Common myeloid progenitor, CD34-positive (primary cell): ENCODE measurements at regions not wholly inside any gene's neighbourhood (a gene's known extent, or its start where the extent isn't known, plus 50 kb on each side); places are given as distances from the start of the nearest gene placed in this dataset.

ENCODE experiments used
- CTCF ChIA-PET: fragments of 350-600 bp; sonication (Branson Sonifier 250); formaldehyde crosslinking; loops from one replicate; lab custom pipeline; 2021; ENCODE audit warnings: antibody characterized with exemption; lab: Charles Lee
- POLR2A ChIA-PET: fragments of 350-600 bp; sonication (Branson Sonifier 250); formaldehyde crosslinking; loops from one replicate; lab custom pipeline; 2021; ENCODE audit warnings: antibody characterized with exemption; lab: Charles Lee
- DNase-seq, 3 donors: peaks; one replicate each; pipeline versions ENCODE4 v3.0.0 to v3.0.0-alpha.2; 2013
- H3K27ac ChIP-seq, 2 experiments: 1 replicate in 1 of 2; 2 replicates in 1 of 2; pipeline ENCODE4 v1.7.0; 2013; ENCODE audit warnings: inconsistent platforms in 2 of 2, low read length in 2 of 2, mild to moderate bottlenecking in 2 of 2, low read depth in 1 of 2, moderate library complexity in 1 of 2; ENCODE audit not compliant: severe bottlenecking in 2 of 2, insufficient read depth in 1 of 2, poor library complexity in 1 of 2
- H3K27me3 ChIP-seq, 5 experiments: replicated peaks in 2 of 5; 1 replicate in 3 of 5; 2 replicates in 2 of 5; pipeline versions ENCODE4 v1.6.1 to v1.7.0; 2013; ENCODE audit warnings: low read length in 4 of 5, mild to moderate bottlenecking in 2 of 5, moderate library complexity in 2 of 5, inconsistent platforms in 1 of 5; ENCODE audit not compliant: insufficient read depth in 5 of 5, control insufficient read depth in 4 of 5
- H3K36me3 ChIP-seq, 4 experiments: 1 replicate in 2 of 4; 2 replicates in 2 of 4; pipeline versions ENCODE4 v1.6.1 to v1.7.0; 2013; ENCODE audit warnings: low read length in 3 of 4, control low read depth in 1 of 4, mild to moderate bottlenecking in 1 of 4; ENCODE audit not compliant: control insufficient read depth in 4 of 4, insufficient read depth in 4 of 4
- H3K4me1 ChIP-seq, 4 experiments: 1 replicate in 3 of 4; 2 replicates in 1 of 4; pipeline versions ENCODE4 v1.6.1 to v1.7.1; 2013; ENCODE audit warnings: low read length in 3 of 4, mild to moderate bottlenecking in 3 of 4, control low read depth in 1 of 4, inconsistent platforms in 1 of 4, moderate library complexity in 1 of 4; ENCODE audit not compliant: control insufficient read depth in 4 of 4, insufficient read depth in 4 of 4; ENCODE audit errors: control extremely low read depth in 1 of 4
- H3K4me3 ChIP-seq, 7 experiments: 1 replicate in 4 of 7; 2 replicates in 3 of 7; pipeline versions ENCODE4 v1.5.1 to v1.7.0; 2013; ENCODE audit warnings: mild to moderate bottlenecking in 7 of 7, low read length in 6 of 7, moderate library complexity in 6 of 7, inconsistent platforms in 2 of 7, low read depth in 2 of 7, control low read depth in 1 of 7; ENCODE audit not compliant: insufficient read depth in 4 of 7, control insufficient read depth in 1 of 7; ENCODE audit errors: extremely low read depth in 1 of 7
- H3K9me3 ChIP-seq, 5 experiments: 1 replicate in 4 of 5; 2 replicates in 1 of 5; pipeline versions ENCODE4 v1.6.1 to v1.7.1; 2013; ENCODE audit warnings: low read length in 4 of 5, mild to moderate bottlenecking in 2 of 5, inconsistent platforms in 1 of 5, low read depth in 1 of 5, moderate library complexity in 1 of 5; ENCODE audit not compliant: control insufficient read depth in 4 of 5, insufficient read depth in 2 of 5; ENCODE audit errors: control extremely low read depth in 1 of 5
- WGBS: methylation state at CpG from one replicate; pipeline ENCODE4 v1.1.5; 2013; ENCODE audit not compliant: insufficient coverage; 5-methylcytosine and 5-hydroxymethylcytosine counted together

DNA sequence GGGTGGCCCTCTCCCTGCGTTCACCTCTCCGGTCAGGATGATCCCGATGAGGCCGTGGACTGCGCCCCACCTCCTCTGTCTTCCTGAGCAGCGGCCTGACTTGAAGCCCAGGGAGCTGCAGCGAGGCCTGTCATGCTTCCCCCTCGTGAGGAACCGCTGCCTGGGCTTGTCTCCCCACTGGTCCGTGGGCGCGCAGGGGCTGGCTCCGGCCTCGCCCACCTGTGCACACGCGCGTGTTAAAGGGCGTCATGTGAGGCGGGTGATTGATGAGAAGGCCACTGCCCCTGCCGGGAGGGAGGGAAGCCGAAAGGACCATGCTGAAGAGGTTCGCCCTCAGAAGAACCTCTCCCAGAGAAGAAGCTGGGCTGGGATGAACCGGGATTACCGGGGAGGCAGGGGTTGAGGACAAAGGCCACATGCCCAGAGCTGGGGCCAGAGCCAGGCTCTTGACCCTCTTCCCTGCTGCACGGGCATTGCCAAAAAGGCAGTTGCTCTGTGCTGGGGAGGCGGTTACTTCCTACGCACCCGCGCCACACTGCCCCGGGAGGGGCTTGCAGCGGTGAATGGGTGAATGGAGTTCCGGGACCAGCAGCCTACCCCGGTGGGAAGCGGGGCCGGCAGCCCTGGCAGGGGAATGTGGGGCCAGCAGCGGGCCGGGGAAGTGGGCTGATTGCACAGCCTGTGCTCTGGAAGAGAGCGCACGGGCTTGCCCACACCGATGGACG is 85.9 kb upstream of the GSE1 start:
- WGBS = 92% methylated on average over 36 of the region's 41 CpGs
- POLR2A ChIA-PET = no interaction called here
- no peak overlapping the region for H3K27ac ChIP-seq
- CTCF ChIA-PET = interaction anchor here (1.2 to 5.6 kb wide), 4 partner anchors 13 to 35 kb away, joined by 5 to 35 read pairs (median 21); no protein-coding TSS in a partner anchor
- H3K4me1 ChIP-seq = peaks cover 0 to 49% (median 29%) of the 10 kb centered on the region in 4 experiments
- DNase-seq = no peak
- H3K9me3 ChIP-seq = no peaks in the 10 kb centered on the region
- no peak overlapping the region for H3K4me3 ChIP-seq
- H3K27me3 ChIP-seq = no peaks in the 10 kb centered on the region
- no peaks in the 10 kb centered on the region for H3K36me3 ChIP-seq

DNA sequence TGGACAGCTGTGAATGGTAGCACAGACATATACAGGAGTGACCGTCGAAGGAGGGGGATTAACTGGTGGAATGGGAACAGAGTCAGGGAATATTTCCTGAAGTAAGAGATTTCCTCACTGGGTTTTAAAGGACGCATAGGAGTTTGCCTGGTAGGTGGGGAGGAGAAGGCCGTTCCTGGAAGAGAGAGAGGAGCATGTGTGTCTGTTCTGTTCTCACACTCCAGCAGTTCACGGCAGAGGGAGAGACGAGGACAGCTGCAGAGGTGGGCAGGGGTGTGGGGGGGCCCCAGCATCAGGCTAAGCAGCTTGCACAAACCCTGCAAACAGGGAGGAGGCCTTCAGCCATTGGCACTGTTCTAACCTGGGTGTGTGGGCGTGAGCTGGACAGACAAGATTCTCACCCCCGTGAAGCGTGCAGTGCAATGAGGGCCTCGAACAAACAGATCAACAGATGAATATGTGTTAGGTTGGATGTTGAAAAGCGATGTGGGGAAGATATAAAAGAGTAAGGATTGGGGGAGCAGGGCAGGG is 85.3 kb upstream of the GSE1 start:
- CTCF ChIA-PET = interaction anchor here (0.7 to 5.6 kb wide), 14 partner anchors 12 to 83 kb away, joined by 3 to 35 read pairs (median 12); no protein-coding TSS in a partner anchor
- POLR2A ChIA-PET = no interaction called here
- H3K27me3 ChIP-seq = no peaks in the 10 kb centered on the region
- WGBS = 97% methylated on average over 11 of the region's 11 CpGs
- no peak overlapping the region for H3K27ac ChIP-seq
- H3K4me1 ChIP-seq = peaks cover 0 to 49% (median 29%) of the 10 kb centered on the region in 4 experiments
- H3K4me3 ChIP-seq = no peak overlapping the region
- no peaks in the 10 kb centered on the region for H3K9me3 ChIP-seq
- no peaks in the 10 kb centered on the region for H3K36me3 ChIP-seq
- DNase-seq = no peak

DNA sequence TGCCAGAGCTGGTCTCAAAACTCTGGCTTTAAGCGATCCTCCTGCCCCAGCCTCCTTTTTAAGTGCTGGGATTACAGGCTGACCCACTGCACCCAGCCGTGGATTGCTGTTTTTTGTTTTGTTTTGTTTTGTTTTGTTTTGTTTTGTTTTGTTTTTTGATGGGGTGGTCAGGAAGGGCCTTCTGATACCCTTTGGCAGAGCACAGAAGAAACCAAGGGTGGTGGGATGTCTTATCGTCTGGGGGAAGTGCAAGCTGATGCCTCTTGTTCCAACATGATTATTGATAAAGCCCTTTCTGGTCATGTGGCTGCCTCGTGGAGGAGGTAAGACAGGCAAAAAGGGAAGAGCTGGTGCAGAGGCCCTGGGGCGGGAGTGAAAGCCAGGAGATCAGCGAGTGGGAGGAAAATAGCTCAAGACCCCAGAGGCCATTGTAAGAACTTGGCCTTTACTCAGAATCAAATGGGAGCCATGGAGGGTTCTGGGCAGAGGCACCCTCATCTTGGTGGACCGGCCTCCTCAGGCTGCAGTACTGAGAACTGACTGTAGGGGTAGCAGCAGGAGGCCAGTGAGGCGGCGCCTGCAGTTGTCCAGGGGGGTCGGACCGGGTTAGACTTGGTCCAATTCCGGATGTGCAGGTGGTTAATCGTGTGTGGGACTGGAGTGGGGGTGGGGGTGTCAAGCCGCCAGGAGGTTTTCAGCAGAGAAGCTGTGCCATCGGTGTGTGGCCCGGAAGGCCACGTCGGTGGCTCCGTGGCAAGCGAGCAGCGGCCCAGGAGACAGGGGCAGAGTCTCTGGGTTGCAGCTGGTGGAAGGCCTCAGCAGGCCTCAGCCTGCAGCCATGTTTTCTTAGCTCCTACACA is 84.4 kb upstream of the GSE1 start:
- ChIA-PET CTCF (interaction anchor here (0.7 to 5.6 kb wide), 20 partner anchors 10 to 89 kb away, joined by 3 to 35 read pairs (median 6); no protein-coding TSS in a partner anchor), POLR2A (interaction anchor here (0.6 to 1.0 kb wide), 2 partner anchors 25 to 97 kb away, joined by 3 to 4 read pairs; no protein-coding TSS in a partner anchor)
- Histone ChIP-seq H3K27ac (peak overlapping the region in 1 of 2 experiments; percentile 34), H3K36me3 (no peaks in the 10 kb centered on the region), H3K9me3 (no peaks in the 10 kb centered on the region), H3K4me3 (no peak overlapping the region), H3K27me3 (no peaks in the 10 kb centered on the region), H3K4me1 (peaks cover 0 to 41% (median 20%) of the 10 kb centered on the region in 4 experiments)
- DNase-seq = peak in 2 of 3 donors; percentile 40 to 53
- 69% methylated on average over 19 of the region's 21 CpGs for WGBS

DNA sequence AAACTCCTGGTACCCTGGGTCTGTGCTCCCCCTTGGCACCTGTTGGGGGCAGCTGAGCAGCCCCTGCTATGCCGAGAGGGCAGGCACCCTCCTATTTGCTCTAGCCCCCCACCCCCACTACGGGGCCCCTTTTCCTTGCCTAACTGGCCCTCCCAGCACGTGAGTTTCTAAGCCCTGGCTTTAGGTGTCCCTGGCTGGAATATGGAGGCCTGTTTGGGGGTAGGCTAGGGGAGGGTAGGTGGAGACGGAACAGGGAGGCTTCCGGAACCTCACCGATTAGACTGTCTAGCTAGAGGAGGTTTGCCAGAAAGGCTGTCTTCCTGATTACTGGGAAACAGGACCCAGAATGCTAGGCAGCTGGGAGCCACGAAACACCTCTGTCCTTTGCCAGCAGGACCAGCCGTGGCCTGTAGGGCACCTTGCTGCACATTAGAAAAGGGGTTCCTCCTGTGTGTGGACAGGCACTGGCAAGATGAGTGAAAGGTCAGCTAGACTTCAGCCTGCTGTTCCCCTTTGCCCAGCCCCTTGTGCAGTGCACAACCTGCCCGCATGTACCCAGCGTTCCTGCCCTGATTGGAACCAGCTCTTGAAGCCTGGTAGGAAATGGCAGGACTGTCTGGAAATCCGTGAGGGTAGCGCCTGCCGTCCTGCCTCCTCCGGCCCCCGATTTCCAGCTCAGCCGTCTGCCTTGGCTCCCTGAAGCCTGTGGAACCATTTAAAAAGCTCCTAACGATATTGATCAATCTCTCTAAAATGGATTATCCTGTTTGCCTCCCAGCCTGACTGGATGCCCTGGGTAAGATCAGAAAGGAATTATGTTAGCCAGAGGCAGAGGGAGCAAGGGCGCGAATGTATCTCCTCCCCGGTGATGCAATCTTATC is 83.4 kb upstream of the GSE1 start:
- Histone ChIP-seq H3K4me3 (no peak overlapping the region), H3K9me3 (no peaks in the 10 kb centered on the region), H3K4me1 (peaks cover 0 to 34% (median 12%) of the 10 kb centered on the region in 4 experiments), H3K27me3 (no peaks in the 10 kb centered on the region), H3K36me3 (no peaks in the 10 kb centered on the region), H3K27ac (peak overlapping the region in 1 of 2 experiments; percentile 34)
- WGBS = 95% methylated on average over 18 of the region's 20 CpGs
- no peak for DNase-seq
- ChIA-PET POLR2A (interaction anchor here (1.0 kb wide), 1 partner anchor 24 kb away, joined by 3 read pairs; no protein-coding TSS in a partner anchor), CTCF (interaction anchor here (0.8 to 5.6 kb wide), 19 partner anchors 10 to 88 kb away, joined by 3 to 35 read pairs (median 8); no protein-coding TSS in a partner anchor)

DNA sequence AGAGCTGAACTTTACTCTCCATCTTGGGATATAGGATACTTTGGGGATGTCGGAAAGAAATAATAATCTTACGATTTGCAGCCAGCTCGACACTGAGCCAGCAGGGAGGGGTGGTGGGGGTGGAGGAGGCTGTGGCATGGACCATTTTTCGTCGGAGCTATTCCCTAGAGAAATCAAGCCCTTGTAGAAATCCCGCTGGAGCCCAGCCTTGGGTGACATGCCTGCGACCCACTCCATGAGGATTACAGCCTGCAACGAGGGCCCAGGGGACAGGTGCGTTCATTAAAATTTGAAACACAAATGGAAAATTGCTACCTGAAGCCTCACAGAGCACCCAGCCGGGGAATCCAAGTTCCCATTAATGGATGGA is 82.8 kb upstream of the GSE1 start:
- Histone ChIP-seq H3K4me3 (no peak overlapping the region), H3K4me1 (peaks cover 2 to 34% (median 13%) of the 10 kb centered on the region in 4 experiments), H3K36me3 (no peaks in the 10 kb centered on the region), H3K27me3 (no peaks in the 10 kb centered on the region), H3K27ac (no peak overlapping the region), H3K9me3 (no peaks in the 10 kb centered on the region)
- WGBS = 98% methylated on average over 9 of the region's 10 CpGs
- DNase-seq = no peak
- ChIA-PET CTCF (interaction anchor here (1.0 to 5.6 kb wide), 12 partner anchors 9 to 83 kb away, joined by 3 to 35 read pairs (median 13); no protein-coding TSS in a partner anchor), POLR2A (no interaction called here)

DNA sequence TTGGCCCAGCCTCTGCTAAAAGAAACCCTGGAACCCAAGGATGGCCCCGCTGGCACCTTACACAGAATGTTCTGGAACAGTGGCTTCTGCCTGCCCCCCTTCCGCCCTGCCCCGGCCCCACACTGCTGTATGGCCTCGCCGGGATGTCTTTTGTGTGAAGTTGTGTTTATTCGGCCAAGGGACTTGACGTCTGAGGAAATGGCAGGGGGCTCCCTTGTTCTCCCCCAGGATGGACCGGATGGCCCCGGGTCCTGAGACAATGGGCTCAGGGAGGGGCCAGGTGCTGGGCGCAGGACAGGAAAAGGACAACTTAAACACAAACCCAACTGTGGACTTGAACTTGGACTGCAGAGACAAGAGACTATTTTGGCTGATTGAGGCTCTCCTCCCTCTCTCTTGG is 81.6 kb upstream of the GSE1 start:
- H3K4me1 ChIP-seq = peaks cover 2 to 42% (median 23%) of the 10 kb centered on the region in 4 experiments
- ChIA-PET CTCF (interaction anchor here (1.1 to 4.2 kb wide), 2 partner anchors 8 to 14 kb away, joined by 3 to 28 read pairs; no protein-coding TSS in a partner anchor), POLR2A (no interaction called here)
- H3K9me3 ChIP-seq = no peaks in the 10 kb centered on the region
- no peaks in the 10 kb centered on the region for H3K36me3 ChIP-seq
- H3K4me3 ChIP-seq = no peak overlapping the region
- DNase-seq = no peak
- H3K27me3 ChIP-seq = no peaks in the 10 kb centered on the region
- WGBS = 96% methylated on average over 4 of the region's 10 CpGs
- no peak overlapping the region for H3K27ac ChIP-seq
